Hepatocyte (in vitro differentiated cells): ENCODE measurements at regions not wholly inside any gene's neighbourhood (a gene's known extent, or its start where the extent isn't known, plus 50 kb on each side); places are given as distances from the start of the nearest gene placed in this dataset.

ENCODE experiments used
- EZH2 ChIP-seq: fragments of 200-600 bp; sonication (generic); IDR thresholded peaks from 2 replicates; pipeline ENCODE4 v1.6.1; 2016; ENCODE audit warnings: antibody characterized with exemption, mild to moderate bottlenecking, borderline replicate concordance
- EZH2phosphoT487 ChIP-seq: fragments of 200-600 bp; sonication (generic); IDR thresholded peaks from one replicate; pipeline ENCODE4 v1.6.1; 2018; ENCODE audit warnings: antibody characterized with exemption, mild to moderate bottlenecking, low read depth, moderate library complexity; ENCODE audit not compliant: unreplicated experiment, severe bottlenecking
- TF ChIP-seq, protein P1 (sequence below): fragments of 200-600 bp; sonication (generic); IDR thresholded peaks from 2 replicates; pipeline ENCODE4 v1.5.1; 2016; ENCODE audit warnings: antibody characterized with exemption, mild to moderate bottlenecking; ENCODE audit not compliant: poor library complexity

DNA sequence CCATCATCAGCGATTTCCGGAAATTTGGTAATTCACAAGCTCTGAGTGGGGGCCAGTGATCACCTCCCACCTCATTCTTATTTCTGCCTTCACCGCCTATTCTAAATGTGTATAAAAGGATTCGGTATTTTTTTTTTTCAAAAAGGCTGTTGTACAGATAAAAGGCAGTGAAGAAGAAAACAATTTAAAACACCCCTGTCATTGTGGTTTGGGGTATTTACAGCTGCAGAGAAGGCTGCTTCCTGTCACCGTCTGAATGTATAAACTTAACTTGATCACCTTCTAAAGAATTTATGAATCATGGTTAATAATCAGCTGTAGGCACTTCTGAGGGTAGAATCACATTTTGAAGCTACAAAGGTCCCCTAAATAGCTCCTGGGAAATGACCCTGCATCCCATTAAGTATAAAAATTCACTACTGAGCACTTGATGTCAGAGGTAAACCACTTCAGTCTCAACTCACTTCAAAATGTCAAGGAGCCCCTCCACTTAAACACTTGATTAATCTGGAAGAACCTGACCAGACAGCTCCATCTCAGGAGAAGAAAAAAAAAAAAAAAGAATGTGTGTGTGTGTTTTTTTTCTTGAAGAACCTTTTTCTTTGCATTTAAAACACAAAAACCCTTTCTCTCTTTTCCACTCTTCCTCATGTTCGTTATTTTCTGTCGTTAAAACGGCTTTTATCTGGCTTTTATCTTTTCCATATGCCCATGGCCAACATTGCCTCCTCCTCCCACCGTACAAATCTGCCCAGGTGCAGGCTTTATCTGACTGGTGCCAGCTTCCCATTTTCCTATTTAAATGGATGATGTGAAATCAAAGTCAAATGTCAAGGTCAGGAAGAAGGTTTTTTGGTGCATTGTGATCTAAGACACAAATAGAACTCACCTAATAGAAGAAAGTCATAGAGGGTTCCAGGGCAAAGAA lies 291.2 kb downstream of the IRX1 start:
- TF ChIP-seq, protein P1, sequence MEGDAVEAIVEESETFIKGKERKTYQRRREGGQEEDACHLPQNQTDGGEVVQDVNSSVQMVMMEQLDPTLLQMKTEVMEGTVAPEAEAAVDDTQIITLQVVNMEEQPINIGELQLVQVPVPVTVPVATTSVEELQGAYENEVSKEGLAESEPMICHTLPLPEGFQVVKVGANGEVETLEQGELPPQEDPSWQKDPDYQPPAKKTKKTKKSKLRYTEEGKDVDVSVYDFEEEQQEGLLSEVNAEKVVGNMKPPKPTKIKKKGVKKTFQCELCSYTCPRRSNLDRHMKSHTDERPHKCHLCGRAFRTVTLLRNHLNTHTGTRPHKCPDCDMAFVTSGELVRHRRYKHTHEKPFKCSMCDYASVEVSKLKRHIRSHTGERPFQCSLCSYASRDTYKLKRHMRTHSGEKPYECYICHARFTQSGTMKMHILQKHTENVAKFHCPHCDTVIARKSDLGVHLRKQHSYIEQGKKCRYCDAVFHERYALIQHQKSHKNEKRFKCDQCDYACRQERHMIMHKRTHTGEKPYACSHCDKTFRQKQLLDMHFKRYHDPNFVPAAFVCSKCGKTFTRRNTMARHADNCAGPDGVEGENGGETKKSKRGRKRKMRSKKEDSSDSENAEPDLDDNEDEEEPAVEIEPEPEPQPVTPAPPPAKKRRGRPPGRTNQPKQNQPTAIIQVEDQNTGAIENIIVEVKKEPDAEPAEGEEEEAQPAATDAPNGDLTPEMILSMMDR: no peak
- no peak for TF ChIP-seq EZH2
- TF ChIP-seq EZH2phosphoT487: no peak
